NAMALWA (cell line): ENCODE measurements at regions not wholly inside any gene's neighbourhood (a gene's known extent, or its start where the extent isn't known, plus 50 kb on each side); places are given as distances from the start of the nearest gene placed in this dataset.
"Not testable (repeated sequence)": the region's sequence is repeated elsewhere in the genome, so short reads cannot be mapped to it uniquely, and the experiment has no call there.

Source experiments
- DNase-seq: peaks from one replicate; pipeline ENCODE4 v3.0.0-alpha.2; 2015; ENCODE audit warnings: low spot score

- DNase-seq = peak; percentile 92
Observed at GRCh38 chr17:47066841-47067682, 88.0 kb upstream of the RPRML start.

- no peak for DNase-seq
Observed at GRCh38 chr17:47066095-47066494, 87.0 kb upstream of the RPRML start.

- DNase-seq = no peak
Observed at GRCh38 chr17:47064684-47065083, 85.6 kb upstream of the RPRML start.

- DNase-seq = no peak
Observed at GRCh38 chr17:47063475-47063874, 84.4 kb upstream of the RPRML start.

- not testable (repeated sequence) for DNase-seq
Observed at GRCh38 chr17:47062851-47063250, 83.8 kb upstream of the RPRML start.

- not testable (repeated sequence) for DNase-seq
Observed at GRCh38 chr17:47060005-47060404, 81.0 kb upstream of the RPRML start.

- no peak for DNase-seq
Observed at GRCh38 chr17:47057830-47058229, 78.8 kb upstream of the RPRML start.

GRCh38 chr17:47057279-47057678 is 78.2 kb upstream of the RPRML start:
- DNase-seq = not testable (repeated sequence)

- not testable (repeated sequence) for DNase-seq
Observed at GRCh38 chr17:47056687-47057086, 77.6 kb upstream of the RPRML start.
